GM21737 (cell line): ENCODE measurements at regions not wholly inside any gene's neighbourhood (a gene's known extent, or its start where the extent isn't known, plus 50 kb on each side); places are given as distances from the start of the nearest gene placed in this dataset.

Experiments used
- ATAC-seq: cut with Tn5 transposase; IDR thresholded peaks from one replicate; pipeline ENCODE4 v1.9.1; 2021; ENCODE audit warnings: mild to moderate bottlenecking, moderate library complexity; ENCODE audit not compliant: unreplicated experiment

GRCh38 chr21:31470896-31471694, 127.0 kb upstream of the TIAM1 start:
- no peak for ATAC-seq

DNA sequence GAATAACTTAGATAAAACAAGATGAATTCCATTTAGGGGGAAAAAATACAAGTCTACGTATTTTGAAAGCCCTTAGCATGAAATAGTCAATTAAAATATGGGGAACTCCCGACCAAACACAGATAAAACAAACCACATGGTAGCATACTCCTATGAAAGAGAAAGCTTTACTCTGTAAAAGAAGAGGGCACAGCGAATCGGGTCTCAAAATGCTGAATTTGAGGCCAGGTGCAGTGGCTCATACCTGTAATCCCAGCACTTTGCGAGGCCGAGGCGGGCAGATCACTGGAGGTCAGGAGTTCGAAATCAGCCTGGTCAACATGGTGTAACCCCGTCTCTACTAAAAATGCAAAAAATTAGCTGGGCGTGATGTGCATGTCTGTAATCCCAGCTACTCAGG, 116.9 kb upstream of the TIAM1 start:
- ATAC-seq = no peak

- no peak for ATAC-seq
Measured at GRCh38 chr21:31459457-31459856, 115.4 kb upstream of the TIAM1 start.

DNA sequence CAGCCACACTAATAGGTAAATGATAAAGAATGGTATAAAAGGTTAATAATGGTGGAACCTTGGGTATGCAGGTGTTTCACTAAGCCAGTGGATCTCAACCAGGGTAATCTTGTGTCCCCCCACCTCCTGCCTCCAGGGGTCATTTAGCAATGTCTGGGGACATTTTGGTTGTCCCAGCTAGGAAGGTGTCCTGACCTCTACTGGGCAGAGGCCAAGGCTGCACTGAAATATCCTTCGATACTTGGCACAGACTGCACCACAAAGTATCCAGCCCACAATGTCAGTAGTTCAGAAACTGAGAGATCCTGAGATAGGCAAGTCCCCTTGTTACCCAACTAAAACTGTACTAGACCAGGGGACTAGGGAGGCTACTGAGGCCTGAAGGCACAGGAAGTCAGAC, 113.6 kb upstream of the TIAM1 start:
- ATAC-seq = no peak

DNA sequence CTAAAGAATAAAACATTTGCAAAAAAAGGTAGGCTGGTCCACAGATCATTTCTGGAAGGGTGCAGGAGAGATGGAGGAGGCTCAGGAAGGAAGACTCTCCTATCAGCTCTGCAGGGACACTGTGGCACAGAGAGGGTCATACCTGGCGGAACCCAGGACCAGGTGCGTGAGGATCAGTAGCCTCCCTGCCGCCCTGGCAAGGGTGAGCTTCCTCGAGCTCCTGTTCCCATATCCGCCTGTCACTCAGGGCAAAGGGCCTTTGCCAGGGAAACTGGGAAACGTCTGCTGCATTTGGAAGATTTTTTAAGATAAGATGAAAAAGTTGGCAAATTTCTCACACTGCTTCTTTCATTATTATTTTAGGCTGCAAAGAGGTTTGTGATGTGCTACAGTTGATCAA, 112.1 kb upstream of the TIAM1 start:
- no peak for ATAC-seq

- ATAC-seq = no peak
Measured at GRCh38 chr21:31455506-31455905, 111.4 kb upstream of the TIAM1 start.

DNA sequence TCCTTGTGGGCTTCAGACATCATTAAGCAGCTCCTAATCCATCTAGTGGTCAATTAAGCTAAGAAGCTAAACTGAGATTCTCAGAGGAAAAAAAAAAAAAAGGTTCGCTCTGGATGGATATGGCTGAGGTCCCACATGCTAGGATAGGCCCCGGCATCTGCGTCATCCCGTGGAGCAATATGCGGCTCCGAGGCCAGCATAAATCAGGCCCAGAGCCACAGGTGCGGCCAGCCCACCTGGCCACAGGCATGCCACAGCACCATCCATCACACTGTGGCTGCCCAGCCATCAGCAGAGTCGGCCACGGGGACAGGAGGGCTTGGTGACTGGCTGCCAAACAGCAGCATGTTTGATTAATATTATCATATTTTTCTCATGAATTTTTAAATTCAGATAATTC, 106.9 kb upstream of the TIAM1 start:
- ATAC-seq = no peak

GRCh38 chr21:31449921-31450535, 106.0 kb upstream of the TIAM1 start:
- no peak for ATAC-seq

GRCh38 chr21:31448496-31448895, 104.4 kb upstream of the TIAM1 start:
- no peak for ATAC-seq

GRCh38 chr21:31447505-31447904, 103.4 kb upstream of the TIAM1 start:
- no peak for ATAC-seq

DNA sequence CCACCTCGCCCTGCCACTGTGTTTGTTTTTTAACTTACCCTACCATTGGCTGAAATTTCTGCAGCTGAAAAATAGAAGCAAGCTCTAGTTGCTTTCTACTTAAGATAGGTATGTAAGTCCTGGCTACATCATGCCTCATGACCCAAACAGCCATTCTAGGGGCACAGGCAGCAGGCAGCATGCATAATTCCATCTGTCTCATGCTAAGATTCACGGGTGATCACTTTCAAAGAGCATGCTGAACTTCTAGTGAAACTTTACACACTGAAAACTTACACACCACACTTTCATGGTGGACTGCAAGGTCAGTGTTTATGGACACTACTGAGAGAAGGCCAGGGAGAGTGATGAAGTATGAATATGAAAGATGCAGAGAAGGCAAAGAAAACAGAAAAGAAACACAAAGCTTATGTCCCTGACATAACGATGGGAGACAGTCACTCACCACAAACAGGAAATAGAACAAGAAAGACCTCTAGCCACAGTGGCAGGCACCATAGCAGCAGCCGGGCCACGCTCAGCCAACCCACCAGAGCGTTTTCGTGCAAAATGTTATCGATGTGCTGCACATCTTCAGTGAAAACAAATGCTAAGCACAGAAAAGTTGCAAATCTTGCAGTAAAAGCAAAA, 102.3 kb upstream of the TIAM1 start:
- ATAC-seq = peak; percentile 80

GRCh38 chr21:31445137-31445536, 101.1 kb upstream of the TIAM1 start:
- ATAC-seq = no peak

DNA sequence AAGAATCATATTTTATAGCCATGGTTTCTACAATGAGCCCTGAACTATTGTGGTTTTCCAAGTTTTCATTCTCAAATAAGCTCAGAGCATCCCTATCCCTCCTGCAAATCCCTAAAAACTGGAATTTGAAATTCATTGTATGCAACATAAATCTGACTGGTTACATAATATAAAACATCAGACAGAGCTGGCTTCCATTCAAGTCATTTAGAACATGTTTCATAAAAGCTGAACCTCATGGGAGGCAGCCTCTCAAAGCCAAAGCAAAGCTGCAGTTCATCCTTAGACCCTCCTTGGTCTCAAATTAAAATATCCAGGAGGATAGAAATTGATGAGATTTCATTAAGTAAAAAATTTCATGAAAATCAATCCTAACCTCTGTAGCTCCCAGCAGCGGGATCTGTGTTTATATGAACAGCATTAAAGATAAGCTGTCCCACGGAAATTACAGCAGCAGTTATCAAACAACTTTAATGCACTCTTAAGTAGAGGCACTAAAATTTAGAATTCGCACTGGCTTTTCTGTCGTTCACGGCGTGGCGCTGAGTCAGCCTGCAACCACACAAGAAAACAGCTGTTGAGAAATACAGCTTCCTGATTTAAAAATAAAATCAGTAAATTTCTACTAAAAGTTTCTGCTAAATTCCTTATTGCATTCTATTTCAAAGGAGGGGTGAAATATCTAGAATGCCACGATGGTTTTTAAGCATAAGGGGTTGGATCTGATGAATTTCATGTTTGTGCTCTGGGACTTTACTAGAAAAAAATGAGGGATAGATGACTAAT, 99.9 kb upstream of the TIAM1 start:
- ATAC-seq = no peak

GRCh38 chr21:31442339-31442738, 98.3 kb upstream of the TIAM1 start:
- ATAC-seq = no peak

DNA sequence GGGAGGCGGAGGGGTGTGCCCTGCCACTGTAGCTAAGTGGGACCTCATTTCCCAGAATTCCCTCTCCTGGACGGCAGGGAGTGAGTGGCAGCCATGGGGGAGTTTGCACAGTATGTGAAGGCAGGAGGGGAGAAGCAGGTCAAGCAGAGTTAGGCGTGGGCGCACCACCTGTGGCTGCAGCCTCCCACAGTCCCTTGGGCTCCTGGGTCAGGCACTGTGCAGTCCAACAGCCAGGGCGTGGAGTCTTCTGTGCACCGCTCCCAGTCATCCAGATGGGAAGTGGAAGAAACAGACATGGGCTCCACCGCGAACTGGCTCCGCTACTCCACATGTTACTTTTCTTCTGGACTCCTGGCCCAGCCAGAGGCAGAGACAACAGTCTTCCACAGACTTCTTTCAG, 85.4 kb upstream of the TIAM1 start:
- ATAC-seq = no peak

DNA sequence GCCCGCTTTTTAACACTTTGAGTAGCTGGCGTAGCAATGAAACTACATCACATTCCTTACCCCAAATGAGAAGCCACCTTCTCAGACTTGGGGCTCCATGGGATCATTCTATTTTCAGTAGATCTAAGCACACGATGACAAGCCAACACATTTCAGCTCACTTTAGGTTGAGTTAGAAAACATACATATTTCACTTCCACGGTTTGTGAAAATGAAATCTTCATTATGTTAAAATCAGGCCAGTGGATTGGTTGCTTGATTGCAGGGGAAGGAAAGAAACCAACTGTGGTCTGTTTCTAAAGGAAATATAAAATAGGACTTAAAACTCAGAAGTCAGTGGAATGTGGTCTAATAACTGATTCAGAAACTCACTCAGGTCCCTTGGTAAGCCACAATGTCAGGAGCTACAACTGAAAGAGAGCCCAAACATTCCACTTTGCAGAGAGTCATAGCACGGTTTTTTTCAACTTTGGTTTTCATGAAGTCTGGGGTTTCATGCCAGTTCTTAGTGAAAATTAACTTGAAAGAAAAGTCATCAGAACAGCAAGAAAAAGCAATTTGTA, 82.3 kb upstream of the TIAM1 start:
- ATAC-seq = no peak

DNA sequence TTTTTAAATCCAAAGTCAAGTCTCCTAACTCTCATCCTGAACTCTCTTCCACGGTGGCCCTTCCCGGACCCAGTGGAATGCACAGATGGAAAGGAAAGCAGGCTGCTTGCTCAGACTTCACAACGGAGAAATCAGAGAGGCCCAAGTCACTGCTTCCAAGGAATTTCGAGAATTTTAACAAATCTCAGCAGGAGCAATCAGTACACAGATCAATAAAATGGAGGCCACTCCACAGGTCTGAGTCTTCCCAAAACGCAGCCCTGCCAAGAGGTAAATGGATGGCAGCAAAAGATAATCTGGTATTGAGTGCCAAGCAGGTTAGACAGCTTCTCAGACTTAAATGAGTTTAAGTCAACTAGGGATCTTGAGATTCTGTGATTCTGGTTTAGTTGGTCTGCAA, 81.1 kb upstream of the TIAM1 start:
- ATAC-seq = no peak

DNA sequence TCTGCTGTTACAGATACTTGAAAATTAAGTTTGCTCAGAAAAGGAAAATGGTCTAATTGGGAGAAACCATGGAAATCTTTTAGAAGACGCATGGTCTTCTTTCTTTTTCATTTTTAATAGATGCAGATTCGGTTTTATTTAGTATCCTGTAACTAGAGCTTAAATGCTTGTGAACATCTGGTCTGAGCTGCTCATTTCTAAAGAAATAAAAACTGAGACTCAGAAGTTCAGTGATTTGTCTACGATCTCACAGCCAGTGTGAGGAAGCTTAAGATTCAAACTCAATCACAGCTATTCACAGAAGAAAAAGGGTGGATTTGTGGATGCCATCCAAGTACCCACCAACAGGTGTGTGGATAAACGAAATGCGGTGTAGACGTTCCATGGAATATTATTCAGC, 80.0 kb upstream of the TIAM1 start:
- no peak for ATAC-seq

GRCh38 chr21:31420988-31421387, 76.9 kb upstream of the TIAM1 start:
- ATAC-seq = no peak

- ATAC-seq = no peak
Measured at GRCh38 chr21:31420354-31420753, 76.3 kb upstream of the TIAM1 start.

DNA sequence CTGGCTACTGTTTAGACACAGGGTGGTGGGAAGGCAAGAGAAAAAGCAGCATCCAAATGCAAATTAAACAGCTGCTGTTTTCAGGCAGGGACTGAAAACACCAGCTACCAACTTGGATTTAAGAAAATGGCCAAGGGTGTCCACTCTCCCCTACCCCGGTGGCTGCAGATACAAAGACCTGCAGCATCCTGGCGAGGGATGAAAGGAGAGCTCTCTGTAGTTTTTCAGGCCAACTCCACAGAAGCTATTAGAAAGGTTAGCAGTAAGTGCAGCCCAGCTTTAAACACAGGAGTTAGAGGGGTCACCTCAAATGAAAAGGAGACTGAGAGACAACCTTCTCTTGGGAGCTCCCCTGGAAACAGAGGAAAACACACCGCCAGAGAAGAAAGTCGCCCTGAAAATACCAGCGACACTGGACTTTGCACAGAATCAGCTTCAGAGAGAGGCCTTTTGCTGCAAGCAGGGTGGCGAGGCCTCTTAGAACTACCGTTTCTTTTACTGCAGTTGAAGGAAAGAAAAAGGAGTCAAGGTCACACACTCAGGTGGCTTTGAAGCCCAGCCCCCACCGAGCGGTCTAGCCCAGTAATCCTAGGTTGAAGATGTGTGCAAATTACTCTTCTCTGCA, 74.4 kb upstream of the TIAM1 start:
- ATAC-seq = no peak
